Cardiac fibroblast (primary cell): ENCODE measurements at regions not wholly inside any gene's neighbourhood (a gene's known extent, or its start where the extent isn't known, plus 50 kb on each side); places are given as distances from the start of the nearest gene placed in this dataset.

Experiments
- DNase-seq, 2 donors: peaks; one replicate each; pipeline versions ENCODE4 v3.0.0 to v3.0.0-alpha.2; 2010; ENCODE audit warnings: low read depth in 2 of 2
- H3K4me3 ChIP-seq, 2 donors: replicated peaks in 1 of 2; 1 replicate in 1 of 2; 2 replicates in 1 of 2; pipeline ENCODE4 v1.5.1; 2011; ENCODE audit warnings: low read depth in 2 of 2, low read length in 2 of 2, mild to moderate bottlenecking in 2 of 2, moderate library complexity in 1 of 2
- TF ChIP-seq, protein P1 (sequence below): IDR thresholded peaks from one replicate; pipeline ENCODE4 v1.5.1; 2011; ENCODE audit warnings: low read depth, mild to moderate bottlenecking, low read length, inconsistent platforms

DNA sequence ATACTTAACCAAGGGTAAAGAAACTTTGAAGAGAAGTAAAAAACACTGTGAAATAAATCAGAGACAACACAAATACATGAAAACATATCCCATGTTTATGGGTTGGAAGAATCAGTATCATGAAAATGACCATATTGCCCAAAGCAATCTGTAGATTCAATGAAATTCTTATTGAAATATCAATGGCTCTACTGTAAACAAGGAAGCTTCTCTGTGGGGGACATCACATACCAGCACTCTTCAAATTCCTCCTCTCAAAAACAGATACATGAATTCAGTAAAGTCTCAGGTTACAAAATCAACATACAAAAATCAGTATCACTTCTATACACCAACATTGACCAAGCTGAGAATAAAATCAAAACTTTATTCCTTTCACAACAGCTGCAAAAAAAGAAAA, 63.5 kb upstream of the CNTNAP5 start:
- DNase-seq: no peak
- no peak overlapping the region for H3K4me3 ChIP-seq
- TF ChIP-seq, protein P1, sequence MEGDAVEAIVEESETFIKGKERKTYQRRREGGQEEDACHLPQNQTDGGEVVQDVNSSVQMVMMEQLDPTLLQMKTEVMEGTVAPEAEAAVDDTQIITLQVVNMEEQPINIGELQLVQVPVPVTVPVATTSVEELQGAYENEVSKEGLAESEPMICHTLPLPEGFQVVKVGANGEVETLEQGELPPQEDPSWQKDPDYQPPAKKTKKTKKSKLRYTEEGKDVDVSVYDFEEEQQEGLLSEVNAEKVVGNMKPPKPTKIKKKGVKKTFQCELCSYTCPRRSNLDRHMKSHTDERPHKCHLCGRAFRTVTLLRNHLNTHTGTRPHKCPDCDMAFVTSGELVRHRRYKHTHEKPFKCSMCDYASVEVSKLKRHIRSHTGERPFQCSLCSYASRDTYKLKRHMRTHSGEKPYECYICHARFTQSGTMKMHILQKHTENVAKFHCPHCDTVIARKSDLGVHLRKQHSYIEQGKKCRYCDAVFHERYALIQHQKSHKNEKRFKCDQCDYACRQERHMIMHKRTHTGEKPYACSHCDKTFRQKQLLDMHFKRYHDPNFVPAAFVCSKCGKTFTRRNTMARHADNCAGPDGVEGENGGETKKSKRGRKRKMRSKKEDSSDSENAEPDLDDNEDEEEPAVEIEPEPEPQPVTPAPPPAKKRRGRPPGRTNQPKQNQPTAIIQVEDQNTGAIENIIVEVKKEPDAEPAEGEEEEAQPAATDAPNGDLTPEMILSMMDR: no peak

- TF ChIP-seq, protein P1: no peak
- no peak for DNase-seq
- H3K4me3 ChIP-seq: no peak overlapping the region
Observed at GRCh38 chr2:123971564-123972318, 53.3 kb upstream of the CNTNAP5 start.
